MCF 10A (cell line): ENCODE measurements at regions not wholly inside any gene's neighbourhood (a gene's known extent, or its start where the extent isn't known, plus 50 kb on each side); places are given as distances from the start of the nearest gene placed in this dataset.

Experiments
- BruUV-seq: library from RNA; stranded (reverse); fragments of 400-500 nt; replicated peaks from 2 replicates; lab custom pipeline; 2021; lab: Mats Ljungman, UMichigan
- CTCF ChIA-PET: fragments of 300-600 bp; sonication (Branson Sonifier 250); formaldehyde crosslinking; extraction: SDS; loops from one replicate; lab custom pipeline; 2021; ENCODE audit warnings: antibody characterized with exemption, inconsistent platforms; lab: Yijun Ruan, JAX
- POLR2A ChIA-PET: fragments of 300-600, 350-650 bp; sonication (Branson Sonifier 250); formaldehyde crosslinking; extraction: SDS; loops from one replicate; lab custom pipeline; 2020; ENCODE audit warnings: antibody characterized with exemption, inconsistent platforms; lab: Yijun Ruan, JAX
- DNase-seq: peaks from one replicate; pipeline ENCODE4 v3.0.0-alpha.2; 2018; ENCODE audit not compliant: unreplicated experiment
- H3K27ac Mint-ChIP-seq: one replicate; pipeline ENCODE4 v1.8.0; 2022; ENCODE audit warnings: mild to moderate bottlenecking, low read depth, mixed read lengths; ENCODE audit not compliant: unreplicated experiment
- H3K27me3 Mint-ChIP-seq: one replicate; pipeline ENCODE4 v1.8.0; 2022; ENCODE audit warnings: mixed read lengths; ENCODE audit not compliant: insufficient read depth, unreplicated experiment
- H3K36me3 Mint-ChIP-seq: one replicate; pipeline ENCODE4 v1.8.0; 2022; ENCODE audit warnings: mild to moderate bottlenecking, moderate library complexity, mixed read lengths; ENCODE audit not compliant: insufficient read depth, unreplicated experiment
- H3K4me1 Mint-ChIP-seq: one replicate; pipeline ENCODE4 v1.8.0; 2022; ENCODE audit warnings: mixed read lengths; ENCODE audit not compliant: insufficient read depth, unreplicated experiment
- H3K4me3 Mint-ChIP-seq: one replicate; pipeline ENCODE4 v1.8.0; 2022; ENCODE audit warnings: mild to moderate bottlenecking, moderate library complexity, mixed read lengths; ENCODE audit not compliant: unreplicated experiment
- H3K9me3 Mint-ChIP-seq: one replicate; pipeline ENCODE4 v1.8.0; 2022; ENCODE audit warnings: mixed read lengths; ENCODE audit not compliant: unreplicated experiment
- CTCF ChIP-seq: fragments of 200-600 bp; IDR thresholded peaks from one replicate; pipeline ENCODE4 v1.8.0; 2022; ENCODE audit warnings: antibody characterized with exemption, mild to moderate bottlenecking; ENCODE audit not compliant: unreplicated experiment
- intact Hi-C: fragments of 100-400 bp; cut with micrococcal nuclease; formaldehyde crosslinking; loops from 2 replicates; pipeline ENCODE4 v1.14.1; 2022

DNA sequence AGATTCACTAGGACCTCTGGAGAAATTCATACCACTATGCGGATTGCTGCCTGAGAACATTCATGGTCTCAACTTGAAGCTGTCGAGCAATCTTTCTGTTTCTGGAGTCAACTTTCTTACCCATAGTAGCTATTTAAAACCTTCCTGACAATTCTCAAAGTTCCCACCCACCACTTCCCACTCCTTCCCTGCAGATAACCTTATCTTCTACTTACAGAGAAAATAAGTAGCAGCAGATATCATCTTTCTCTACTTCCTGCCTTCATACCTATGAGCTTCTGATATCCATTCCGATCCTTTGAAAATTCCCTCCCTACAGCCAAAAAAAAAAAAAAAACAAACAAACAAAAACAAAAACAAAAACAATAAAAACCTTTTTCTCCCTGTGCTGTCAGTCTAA, 81.2 kb upstream of the CYRIA start:
- H3K27me3 Mint-ChIP-seq: no peaks in the 10 kb centered on the region
- intact Hi-C loops: no loop called here
- H3K4me3 Mint-ChIP-seq: no peak overlapping the region
- no peaks in the 10 kb centered on the region for H3K9me3 Mint-ChIP-seq
- DNase-seq: no peak
- no peak overlapping the region for H3K27ac Mint-ChIP-seq
- H3K36me3 Mint-ChIP-seq: peaks cover under 1% of the 10 kb centered on the region
- peaks cover 10% of the 10 kb centered on the region for H3K4me1 Mint-ChIP-seq
- TF ChIP-seq CTCF: no peak
- ChIA-PET CTCF (interaction anchor here (0.6 to 4.2 kb wide), 5 partner anchors 10 to 440 kb away, joined by 3 to 44 read pairs (median 4); no protein-coding TSS in a partner anchor), POLR2A (no interaction called here)
- BruUV-seq: no TSS peak

DNA sequence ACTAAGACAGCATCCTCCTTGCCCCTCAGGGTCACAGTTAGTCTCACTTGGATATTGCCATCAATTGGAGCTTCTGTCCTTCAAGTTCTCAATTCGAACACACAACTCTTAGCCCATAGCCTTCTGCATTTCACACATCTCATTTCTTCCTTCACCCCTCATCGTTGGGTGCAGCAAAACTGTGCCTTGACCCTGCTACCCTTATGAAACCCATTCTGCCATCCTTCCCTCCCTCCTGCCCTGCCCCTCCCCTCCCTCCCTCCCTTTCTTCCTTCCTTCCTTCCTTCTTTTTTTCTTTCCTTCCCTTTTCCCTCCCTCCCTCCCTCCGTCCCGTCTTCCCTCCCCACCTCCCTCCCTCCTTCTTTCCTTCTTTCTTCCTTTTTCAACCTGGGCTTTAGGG, 80.7 kb upstream of the CYRIA start:
- DNase-seq: no peak
- Mint-ChIP-seq H3K27ac (no peak overlapping the region), H3K27me3 (no peaks in the 10 kb centered on the region), H3K9me3 (no peaks in the 10 kb centered on the region), H3K36me3 (peaks cover 5% of the 10 kb centered on the region), H3K4me3 (no peak overlapping the region), H3K4me1 (peaks cover 15% of the 10 kb centered on the region)
- no peak for TF ChIP-seq CTCF
- ChIA-PET CTCF (interaction anchor here (0.6 to 4.2 kb wide), 4 partner anchors 10 to 440 kb away, joined by 4 to 44 read pairs (median 10); no protein-coding TSS in a partner anchor), POLR2A (interaction anchor here (0.7 kb wide), 1 partner anchor 21 kb away, joined by 3 read pairs; no protein-coding TSS in a partner anchor)
- no TSS peak for BruUV-seq
- intact Hi-C loops: no loop called here

- no TSS peak for BruUV-seq
- Mint-ChIP-seq H3K27ac (no peak overlapping the region), H3K4me1 (peaks cover 18% of the 10 kb centered on the region), H3K4me3 (no peak overlapping the region), H3K9me3 (no peaks in the 10 kb centered on the region), H3K36me3 (peaks cover 7% of the 10 kb centered on the region), H3K27me3 (no peaks in the 10 kb centered on the region)
- intact Hi-C loops: no loop called here
- TF ChIP-seq CTCF: no peak
- DNase-seq: peak; percentile 84
- POLR2A ChIA-PET: interaction anchor here (0.7 to 1.8 kb wide), 2 partner anchors 20 to 132 kb away, joined by 3 read pairs; no protein-coding TSS in a partner anchor
- CTCF ChIA-PET: interaction anchor here (0.5 to 4.2 kb wide), 5 partner anchors 11 to 137 kb away, joined by 3 to 44 read pairs (median 7); no protein-coding TSS in a partner anchor
Observed at GRCh38 chr2:16745466-16745865, 79.8 kb upstream of the CYRIA start.

DNA sequence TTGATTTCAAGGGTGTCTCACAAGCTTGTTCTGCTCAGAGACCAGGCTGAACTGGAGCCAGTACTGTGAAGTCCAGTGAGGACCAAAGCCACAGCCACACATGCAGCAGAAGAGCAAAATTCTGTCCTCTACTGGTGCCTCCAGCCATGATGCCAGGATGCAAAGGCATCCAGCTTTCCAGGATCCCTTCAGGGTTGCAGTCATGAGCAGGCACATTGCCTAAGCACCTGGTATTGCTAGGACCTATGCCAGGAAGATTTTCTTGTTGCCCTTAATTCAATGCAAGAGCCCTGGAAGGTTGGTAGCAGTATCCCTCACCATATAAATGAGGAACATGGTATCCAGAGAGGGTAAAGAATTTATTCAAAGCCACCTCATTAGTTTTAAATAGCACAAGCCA, 78.9 kb upstream of the CYRIA start:
- peak; percentile 46 for DNase-seq
- H3K4me3 Mint-ChIP-seq: no peak overlapping the region
- peaks cover 27% of the 10 kb centered on the region for H3K4me1 Mint-ChIP-seq
- TF ChIP-seq CTCF: no peak
- no peaks in the 10 kb centered on the region for H3K9me3 Mint-ChIP-seq
- intact Hi-C loops: no loop called here
- CTCF ChIA-PET: interaction anchor here (1.6 to 4.2 kb wide), 4 partner anchors 12 to 136 kb away, joined by 5 to 44 read pairs (median 10); no protein-coding TSS in a partner anchor
- H3K27ac Mint-ChIP-seq: no peak overlapping the region
- no TSS peak for BruUV-seq
- POLR2A ChIA-PET: interaction anchor here (1.8 kb wide), 1 partner anchor 131 kb away, joined by 3 read pairs; no protein-coding TSS in a partner anchor
- H3K27me3 Mint-ChIP-seq: no peaks in the 10 kb centered on the region
- H3K36me3 Mint-ChIP-seq: peaks cover 7% of the 10 kb centered on the region
